Upper lobe of left lung (tissue), 6 donors: ENCODE measurements at regions not wholly inside any gene's neighbourhood (a gene's known extent, or its start where the extent isn't known, plus 50 kb on each side); places are given as distances from the start of the nearest gene placed in this dataset.
A peak's percentile ranks its signal among the peaks of the same experiment; 100 is the strongest.

Source experiments
- ATAC-seq, 2 donors: fragments of 200-7000 bp; cut with Tn5 transposase; one replicate each; pipeline ENCODE4 v1.9.1; 2022; ENCODE audit warnings: mild to moderate bottlenecking in 2 of 2, moderate library complexity in 2 of 2; ENCODE audit not compliant: low FRiP score in 2 of 2
- DNase-seq, 2 donors: peaks; one replicate each; pipeline ENCODE4 v3.0.0-alpha.2; 2019 to 2020
- H3K27ac ChIP-seq, 4 donors: fragments of 200-600 bp; sonication (generic); one replicate each; pipeline ENCODE4 v1.5.1; 2016 to 2019
- H3K27me3 ChIP-seq, 4 donors: fragments of 200-600 bp; sonication (generic); one replicate each; pipeline ENCODE4 v1.5.1; 2017 to 2019
- H3K36me3 ChIP-seq, 4 donors: fragments of 200-600 bp; sonication (generic); one replicate each; pipeline ENCODE4 v1.5.1; 2016 to 2019
- H3K4me1 ChIP-seq, 4 donors: fragments of 200-600 bp; sonication (generic); one replicate each; pipeline ENCODE4 v1.5.1; 2018 to 2019
- H3K4me3 ChIP-seq, 4 donors: fragments of 200-600 bp; sonication (generic); one replicate each; pipeline ENCODE4 v1.5.1; 2017 to 2019; ENCODE audit warnings: mild to moderate bottlenecking in 2 of 4, moderate library complexity in 1 of 4
- H3K9me3 ChIP-seq, 4 donors: fragments of 200-600 bp; sonication (generic); one replicate each; pipeline ENCODE4 v1.5.1; 2018 to 2019
- CTCF ChIP-seq, 6 experiments: fragments of 450-650 bp in 4 of 6; fragments of 200-600 bp in 2 of 6; sonication (generic) in 2 of 6; IDR thresholded peaks; one replicate each; pipeline ENCODE4 v1.5.1; 2016 to 2019; ENCODE audit warnings: antibody characterized with exemption in 6 of 6
- EP300 ChIP-seq, 4 donors: sonication (generic); formaldehyde crosslinking; IDR thresholded peaks; one replicate each; pipeline ENCODE4 v1.5.1; 2017; ENCODE audit warnings: antibody characterized with exemption in 4 of 4, control low read depth in 2 of 4
- POLR2A ChIP-seq, 4 donors: fragments of 450-650 bp; IDR thresholded peaks; one replicate each; pipeline ENCODE4 v1.5.1; 2016 to 2017; ENCODE audit warnings: antibody characterized with exemption in 4 of 4, mild to moderate bottlenecking in 2 of 4
- POLR2AphosphoS5 ChIP-seq, 2 donors: sonication (generic); formaldehyde crosslinking; IDR thresholded peaks; one replicate each; pipeline ENCODE4 v1.5.1; 2017; ENCODE audit warnings: antibody characterized with exemption in 2 of 2
- WGBS, 2 donors: methylation state at CpG; one replicate each; pipeline ENCODE4 v1.1.5; 2017 to 2018; 5-methylcytosine and 5-hydroxymethylcytosine counted together
- donor health status: DM: no; HTN: no; CAD: no; lungs with moderate emphysema.
- donor health status: DM: no; HTN: yes; CAD: no; lungs with severe emphysema.

DNA sequence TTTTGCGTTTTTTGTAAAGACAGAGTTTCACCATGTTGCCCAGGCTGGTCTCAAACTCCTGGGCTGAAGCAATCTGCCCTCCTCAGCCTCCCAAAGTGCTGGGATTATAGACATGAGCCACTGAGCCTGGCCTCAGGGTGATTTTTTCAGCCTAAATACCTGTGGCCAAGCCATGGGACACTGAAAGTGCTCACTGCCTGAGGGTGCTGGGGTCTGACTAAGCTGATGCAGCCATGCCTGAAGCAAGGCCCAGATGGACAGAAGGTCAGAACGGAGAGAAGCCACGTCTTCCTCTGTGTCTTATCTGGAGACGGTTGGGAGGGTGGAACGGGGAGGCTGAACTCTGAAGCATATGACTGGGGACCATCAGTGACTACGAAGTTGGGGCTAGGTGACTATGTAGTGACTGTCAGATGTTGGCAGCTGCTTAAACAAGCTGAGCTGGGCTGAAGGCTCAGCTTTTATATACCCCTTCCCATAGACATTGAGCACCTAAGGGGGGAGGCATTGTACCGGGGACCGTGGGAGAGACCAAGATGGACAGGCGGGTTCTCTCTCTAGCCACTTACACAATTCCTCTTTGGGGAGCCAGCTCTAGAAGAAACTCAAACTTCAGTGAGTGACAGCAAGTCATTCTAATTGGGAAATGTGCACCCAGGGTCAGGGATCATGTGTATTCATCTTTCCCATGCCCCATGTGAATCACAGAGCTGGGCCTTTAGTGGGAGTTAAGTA lies 73.3 kb upstream of the HABP2 start:
- 89 to 92% methylated on average over 9 of the region's 9 CpGs for WGBS, 2 donors
- no peak overlapping the region for H3K27ac ChIP-seq
- ATAC-seq: no peak

GRCh38 chr10:113480081-113480360 lies 72.8 kb upstream of the HABP2 start:
- Histone ChIP-seq H3K9me3 (peaks cover 10 to 24% (median 15%) of the 10 kb centered on the region in 4 donors), H3K4me1 (peaks cover 6 to 13% (median 10%) of the 10 kb centered on the region in 4 donors), H3K27me3 (no peaks in the 10 kb centered on the region), H3K36me3 (no peaks in the 10 kb centered on the region), H3K27ac (no peak overlapping the region), H3K4me3 (no peak overlapping the region)
- DNase-seq (no peak), ATAC-seq (no peak)
- 48 to 63% methylated on average over 1 of the region's 1 CpG for WGBS, 2 donors
- no peak for TF ChIP-seq POLR2A (IDR thresholded peaks at IDR 0.05)
- TF ChIP-seq POLR2AphosphoS5 (IDR thresholded peaks at IDR 0.05): no peak
- no peak for TF ChIP-seq CTCF (IDR thresholded peaks at IDR 0.05)
- no peak for TF ChIP-seq EP300 (IDR thresholded peaks at IDR 0.05)

More for the DNA sequence above, 73.3 kb upstream of the HABP2 start:
- H3K4me1 ChIP-seq: peaks cover 11 to 16% (median 13%) of the 10 kb centered on the region in 4 donors
- no peak overlapping the region for H3K4me3 ChIP-seq
- no peak for DNase-seq
- peaks cover 10 to 24% (median 15%) of the 10 kb centered on the region in 4 donors for H3K9me3 ChIP-seq
- no peaks in the 10 kb centered on the region for H3K36me3 ChIP-seq
- no peak for TF ChIP-seq POLR2A (IDR thresholded peaks at IDR 0.05)
- TF ChIP-seq EP300 (IDR thresholded peaks at IDR 0.05): no peak
- TF ChIP-seq POLR2AphosphoS5 (IDR thresholded peaks at IDR 0.05): no peak
- no peak for TF ChIP-seq CTCF (IDR thresholded peaks at IDR 0.05)
- H3K27me3 ChIP-seq: no peaks in the 10 kb centered on the region

- ATAC-seq (peak; percentile 16 to 81), DNase-seq (peak in 1 of 2 donors; percentile 64)
- no peaks in the 10 kb centered on the region for H3K27me3 ChIP-seq
- H3K4me1 ChIP-seq: peaks cover 0 to 6% (median 3%) of the 10 kb centered on the region in 4 donors
- H3K27ac ChIP-seq: peak overlapping the region in 2 of 4 donors; percentile 40 to 63
- WGBS, 2 donors: 52 to 59% methylated on average over 6 of the region's 6 CpGs
- H3K36me3 ChIP-seq: no peaks in the 10 kb centered on the region
- peaks cover 10 to 24% (median 15%) of the 10 kb centered on the region in 4 donors for H3K9me3 ChIP-seq
- no peak overlapping the region for H3K4me3 ChIP-seq
- TF ChIP-seq EP300 (IDR thresholded peaks at IDR 0.05) (peak in 1 of 4 donors; percentile 21), POLR2A (IDR thresholded peaks at IDR 0.05) (no peak), POLR2AphosphoS5 (IDR thresholded peaks at IDR 0.05) (no peak), CTCF (IDR thresholded peaks at IDR 0.05) (no peak)
These were observed 71.9 kb upstream of the HABP2 start for GRCh38 chr10:113480851-113481502.

GRCh38 chr10:113484487-113484886 lies 68.4 kb upstream of the HABP2 start:
- no peak overlapping the region for H3K4me3 ChIP-seq
- no peaks in the 10 kb centered on the region for H3K4me1 ChIP-seq
- no peaks in the 10 kb centered on the region for H3K27me3 ChIP-seq
- no peaks in the 10 kb centered on the region for H3K36me3 ChIP-seq
- no peak for TF ChIP-seq POLR2A (IDR thresholded peaks at IDR 0.05)
- TF ChIP-seq POLR2AphosphoS5 (IDR thresholded peaks at IDR 0.05): no peak
- no peak for TF ChIP-seq EP300 (IDR thresholded peaks at IDR 0.05)
- no peak for TF ChIP-seq CTCF (IDR thresholded peaks at IDR 0.05)
- DNase-seq (no peak), ATAC-seq (no peak)
- WGBS, 2 donors: 45 to 81% methylated on average over 2 of the region's 2 CpGs
- H3K9me3 ChIP-seq: peaks cover 5 to 16% (median 9%) of the 10 kb centered on the region in 4 donors
- H3K27ac ChIP-seq: no peak overlapping the region
